Skeletal muscle tissue (tissue), 3 donors: ENCODE measurements at regions not wholly inside any gene's neighbourhood (a gene's known extent, or its start where the extent isn't known, plus 50 kb on each side); places are given as distances from the start of the nearest gene placed in this dataset.
"Not testable (repeated sequence)": the region's sequence is repeated elsewhere in the genome, so short reads cannot be mapped to it uniquely, and the experiment has no call there.

ENCODE experiments used
- H3K27ac ChIP-seq: one replicate; pipeline ENCODE4 v1.7.0; 2013; ENCODE audit warnings: mild to moderate bottlenecking, low read depth, low read length, inconsistent platforms
- H3K27me3 ChIP-seq, 3 donors: one replicate each; pipeline ENCODE4 v1.7.0; 2013; ENCODE audit warnings: low read length in 3 of 3; ENCODE audit not compliant: control insufficient read depth in 3 of 3, insufficient read depth in 3 of 3
- H3K36me3 ChIP-seq, 3 donors: one replicate each; pipeline ENCODE4 v1.7.0; 2013; ENCODE audit warnings: low read length in 3 of 3; ENCODE audit not compliant: control insufficient read depth in 3 of 3, insufficient read depth in 3 of 3
- H3K4me1 ChIP-seq, 3 donors: one replicate each; pipeline ENCODE4 v1.7.0; 2013; ENCODE audit warnings: low read length in 3 of 3, mild to moderate bottlenecking in 3 of 3; ENCODE audit not compliant: control insufficient read depth in 3 of 3, insufficient read depth in 3 of 3
- H3K4me3 ChIP-seq, 3 donors: one replicate each; pipeline ENCODE4 v1.7.0; 2013; ENCODE audit warnings: low read length in 3 of 3
- H3K9ac ChIP-seq, 3 donors: one replicate each; pipeline ENCODE4 v1.7.0; 2013; ENCODE audit warnings: low read length in 3 of 3, mild to moderate bottlenecking in 3 of 3, moderate library complexity in 2 of 3, low read depth in 1 of 3
- H3K9me3 ChIP-seq, 3 donors: one replicate each; pipeline ENCODE4 v1.7.0; 2013; ENCODE audit warnings: low read length in 3 of 3; ENCODE audit not compliant: control insufficient read depth in 3 of 3
- donor health status: Osteomylitis.

DNA sequence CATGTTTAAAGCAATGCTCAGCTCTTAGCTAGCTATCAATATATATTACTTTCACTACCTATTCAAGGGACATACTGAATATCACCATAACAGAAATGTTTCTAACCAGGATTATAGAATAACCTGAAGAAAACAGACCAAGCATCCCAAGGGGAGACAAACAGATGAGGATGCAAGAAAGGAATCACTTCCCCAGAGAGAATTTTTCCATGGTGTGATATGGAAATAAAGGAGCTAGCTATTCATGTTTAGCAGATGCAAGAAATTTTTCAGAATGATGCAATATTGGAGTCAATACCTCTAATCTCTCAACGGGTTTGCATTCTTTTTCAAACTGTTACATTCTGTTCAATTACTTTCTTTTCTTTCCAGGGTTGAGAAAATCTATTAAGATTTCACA, 538.9 kb upstream of the FLRT2 start:
- Histone ChIP-seq H3K36me3 (no peaks in the 10 kb centered on the region), H3K27me3 (no peaks in the 10 kb centered on the region), H3K9ac (no peak overlapping the region), H3K9me3 (no peaks in the 10 kb centered on the region), H3K27ac (no peak overlapping the region), H3K4me1 (no peaks in the 10 kb centered on the region), H3K4me3 (no peak overlapping the region)

DNA sequence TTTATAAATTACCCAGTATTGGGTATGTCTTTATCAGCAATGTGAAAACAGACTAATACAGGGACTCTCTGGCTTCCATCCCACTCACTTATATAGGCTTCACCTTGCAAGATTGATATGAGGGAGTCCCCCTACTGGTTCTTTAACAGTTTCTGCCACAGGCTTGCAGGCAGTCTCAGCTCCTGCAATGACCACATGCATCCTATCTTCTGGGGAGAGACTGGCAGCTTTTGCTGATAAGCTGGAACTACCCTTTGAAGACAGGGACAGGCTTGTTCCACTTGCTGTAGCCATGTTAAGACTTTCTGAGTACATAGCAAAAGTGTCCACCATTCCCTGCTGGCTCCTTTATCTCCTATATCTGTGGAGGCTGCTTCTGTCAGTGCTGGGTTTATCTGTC, 531.7 kb upstream of the FLRT2 start:
- Histone ChIP-seq H3K27ac (no peak overlapping the region), H3K4me1 (no peaks in the 10 kb centered on the region), H3K9me3 (no peaks in the 10 kb centered on the region), H3K9ac (no peak overlapping the region), H3K27me3 (no peaks in the 10 kb centered on the region), H3K4me3 (no peak overlapping the region), H3K36me3 (no peaks in the 10 kb centered on the region)

DNA sequence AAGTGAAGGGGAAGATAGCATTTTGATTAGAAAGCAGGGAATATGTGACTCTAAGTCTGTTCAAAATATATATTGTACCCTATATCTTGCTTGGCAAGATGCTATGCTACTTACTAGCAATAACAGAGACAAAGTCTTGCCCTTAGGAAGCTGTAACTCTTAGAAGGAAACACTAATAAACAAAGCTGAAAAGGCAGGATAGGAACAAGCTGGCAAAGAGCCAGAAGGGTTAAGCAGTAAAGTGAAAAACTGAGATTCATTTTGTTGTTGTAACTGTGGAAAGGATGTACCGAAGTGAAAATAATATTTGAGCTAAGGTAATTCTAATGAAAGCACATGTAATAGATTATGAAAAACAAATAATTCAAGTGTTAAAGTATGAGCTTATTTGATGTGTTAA, 527.1 kb upstream of the FLRT2 start:
- no peaks in the 10 kb centered on the region for H3K27me3 ChIP-seq
- no peak overlapping the region for H3K27ac ChIP-seq
- no peak overlapping the region for H3K9ac ChIP-seq
- no peaks in the 10 kb centered on the region for H3K9me3 ChIP-seq
- no peaks in the 10 kb centered on the region for H3K36me3 ChIP-seq
- H3K4me1 ChIP-seq, result no peaks in the 10 kb centered on the region
- no peak overlapping the region for H3K4me3 ChIP-seq

DNA sequence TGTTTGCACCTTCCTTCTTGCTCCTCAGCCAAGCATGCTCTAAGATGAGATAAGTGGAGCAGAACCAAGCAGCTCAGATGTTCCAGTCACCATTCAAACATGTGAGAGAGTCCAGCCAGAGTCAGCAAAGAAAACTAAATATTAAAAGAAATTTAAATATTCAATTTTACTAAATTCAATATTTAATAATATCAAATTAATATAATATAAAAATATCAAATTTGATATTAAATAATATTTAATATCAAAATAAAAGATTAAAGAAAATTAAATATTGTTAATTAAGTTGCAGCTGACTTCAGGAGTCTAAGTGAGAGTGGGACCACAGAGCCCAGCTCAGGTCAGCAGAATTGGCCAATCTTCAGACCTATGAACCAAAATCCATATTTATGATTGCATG, 526.1 kb upstream of the FLRT2 start:
- Histone ChIP-seq H3K27ac (no peak overlapping the region), H3K36me3 (no peaks in the 10 kb centered on the region), H3K4me1 (no peaks in the 10 kb centered on the region), H3K9me3 (no peaks in the 10 kb centered on the region), H3K27me3 (no peaks in the 10 kb centered on the region), H3K9ac (no peak overlapping the region), H3K4me3 (no peak overlapping the region)

DNA sequence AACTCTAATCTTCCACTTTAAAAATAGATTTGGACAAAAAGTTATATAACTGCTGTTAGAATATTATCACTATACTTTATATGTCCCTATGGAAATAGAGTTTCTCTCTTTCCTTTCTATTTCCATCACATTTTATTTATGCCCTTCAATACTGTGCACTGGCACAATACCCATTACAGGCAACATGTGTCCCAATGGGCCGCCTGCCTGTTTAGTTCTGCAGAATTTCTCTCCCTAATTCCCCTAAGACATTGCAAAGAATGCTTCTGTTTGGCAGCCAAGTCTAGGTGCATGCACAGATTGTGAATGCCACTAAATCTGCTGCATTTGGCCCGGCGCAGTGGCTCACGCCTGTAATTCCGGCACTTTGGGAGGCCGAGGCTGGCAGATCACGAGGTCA, 520.4 kb upstream of the FLRT2 start:
- no peak overlapping the region for H3K27ac ChIP-seq
- no peaks in the 10 kb centered on the region for H3K9me3 ChIP-seq
- no peak overlapping the region for H3K9ac ChIP-seq
- no peaks in the 10 kb centered on the region for H3K4me1 ChIP-seq
- no peak overlapping the region for H3K4me3 ChIP-seq
- no peaks in the 10 kb centered on the region for H3K27me3 ChIP-seq
- H3K36me3 ChIP-seq, result no peaks in the 10 kb centered on the region

DNA sequence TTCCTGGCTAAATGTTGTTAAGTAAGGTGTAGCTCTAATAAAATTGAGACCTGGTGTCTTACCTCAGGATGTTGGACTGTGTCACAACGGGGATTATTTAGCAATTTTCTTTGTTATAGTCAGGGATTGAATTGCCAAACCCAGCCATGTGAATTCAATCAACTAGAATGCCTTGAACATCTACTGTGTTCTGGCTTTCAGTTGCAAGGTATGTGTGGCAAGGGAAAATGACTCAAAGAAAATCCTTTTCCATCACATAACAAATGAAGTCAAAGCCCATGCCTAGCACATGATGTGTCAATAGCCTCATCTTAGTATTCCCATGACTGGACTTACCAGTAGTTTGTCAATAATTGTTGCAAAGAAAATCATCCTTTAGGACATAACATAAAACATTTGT, 519.8 kb upstream of the FLRT2 start:
- H3K36me3 ChIP-seq, result no peaks in the 10 kb centered on the region
- no peaks in the 10 kb centered on the region for H3K4me1 ChIP-seq
- H3K27ac ChIP-seq, result no peak overlapping the region
- no peaks in the 10 kb centered on the region for H3K27me3 ChIP-seq
- no peak overlapping the region for H3K9ac ChIP-seq
- no peak overlapping the region for H3K4me3 ChIP-seq
- H3K9me3 ChIP-seq, result no peaks in the 10 kb centered on the region

DNA sequence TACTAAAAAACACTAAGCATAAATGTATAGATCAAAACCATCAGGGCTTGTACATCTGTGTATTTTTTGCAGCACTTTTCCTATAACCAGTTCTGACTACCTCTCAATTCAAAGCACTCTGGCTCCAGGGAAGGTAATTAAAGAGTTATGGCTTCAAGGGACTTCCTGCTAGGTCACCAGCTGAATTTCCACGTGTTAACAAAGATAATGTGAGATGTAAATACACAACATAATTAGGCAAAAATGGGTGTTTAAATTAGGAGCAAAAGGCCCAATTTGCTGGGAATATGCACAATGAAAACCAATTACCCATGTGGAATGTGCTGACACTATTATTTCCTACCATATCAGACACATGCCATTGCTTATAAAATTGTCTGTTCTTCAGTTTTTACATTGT, 513.4 kb upstream of the FLRT2 start:
- no peaks in the 10 kb centered on the region for H3K27me3 ChIP-seq
- H3K27ac ChIP-seq, result no peak overlapping the region
- H3K4me1 ChIP-seq, result no peaks in the 10 kb centered on the region
- H3K9ac ChIP-seq, result no peak overlapping the region
- no peak overlapping the region for H3K4me3 ChIP-seq
- H3K9me3 ChIP-seq, result no peaks in the 10 kb centered on the region
- H3K36me3 ChIP-seq, result no peaks in the 10 kb centered on the region

DNA sequence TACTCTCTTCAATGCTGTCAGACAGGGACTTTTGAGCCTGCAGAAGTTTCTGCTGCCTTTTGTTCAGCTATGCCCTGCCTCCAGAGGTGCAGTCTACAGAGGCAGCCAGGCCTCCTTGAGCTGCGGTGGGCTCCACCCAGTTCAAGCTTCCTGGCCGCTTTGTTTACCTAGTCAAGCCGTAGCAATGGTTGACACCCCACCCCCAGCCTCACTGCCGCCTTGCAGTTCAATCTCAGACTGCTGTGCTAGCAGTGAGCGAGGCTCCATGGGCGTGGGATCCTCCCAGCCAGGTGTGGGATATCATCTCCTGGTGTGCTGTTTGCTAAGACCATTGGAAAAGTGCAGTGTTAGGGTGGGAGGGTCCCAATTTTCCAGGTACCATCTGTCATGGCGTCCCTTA, 506.1 kb upstream of the FLRT2 start:
- not testable (repeated sequence) for H3K27ac ChIP-seq, H3K36me3 ChIP-seq, H3K27me3 ChIP-seq, H3K4me1 ChIP-seq, H3K4me3 ChIP-seq, H3K9ac ChIP-seq, H3K9me3 ChIP-seq

DNA sequence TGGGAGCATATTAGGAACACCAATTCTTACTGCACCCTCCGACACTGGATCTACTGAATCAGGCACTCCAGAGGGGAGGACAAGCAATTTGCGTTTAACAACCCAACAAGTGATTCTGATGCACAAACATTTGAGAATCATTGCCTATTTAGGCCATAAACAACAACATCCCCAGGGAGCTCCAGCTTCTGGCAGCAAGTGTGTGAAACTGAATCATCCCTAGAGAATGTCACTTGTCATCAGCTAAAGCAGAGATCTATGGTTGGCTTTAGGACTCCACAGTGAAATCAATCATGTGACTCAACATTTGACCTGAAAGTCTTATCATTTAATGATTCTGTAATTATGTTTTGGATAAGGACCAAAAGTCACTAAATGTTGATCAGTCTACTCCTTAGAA, 505.0 kb upstream of the FLRT2 start:
- no peak overlapping the region for H3K4me3 ChIP-seq
- H3K9me3 ChIP-seq, result no peaks in the 10 kb centered on the region
- no peaks in the 10 kb centered on the region for H3K36me3 ChIP-seq
- no peaks in the 10 kb centered on the region for H3K27me3 ChIP-seq
- H3K4me1 ChIP-seq, result no peaks in the 10 kb centered on the region
- no peak overlapping the region for H3K27ac ChIP-seq
- H3K9ac ChIP-seq, result no peak overlapping the region

DNA sequence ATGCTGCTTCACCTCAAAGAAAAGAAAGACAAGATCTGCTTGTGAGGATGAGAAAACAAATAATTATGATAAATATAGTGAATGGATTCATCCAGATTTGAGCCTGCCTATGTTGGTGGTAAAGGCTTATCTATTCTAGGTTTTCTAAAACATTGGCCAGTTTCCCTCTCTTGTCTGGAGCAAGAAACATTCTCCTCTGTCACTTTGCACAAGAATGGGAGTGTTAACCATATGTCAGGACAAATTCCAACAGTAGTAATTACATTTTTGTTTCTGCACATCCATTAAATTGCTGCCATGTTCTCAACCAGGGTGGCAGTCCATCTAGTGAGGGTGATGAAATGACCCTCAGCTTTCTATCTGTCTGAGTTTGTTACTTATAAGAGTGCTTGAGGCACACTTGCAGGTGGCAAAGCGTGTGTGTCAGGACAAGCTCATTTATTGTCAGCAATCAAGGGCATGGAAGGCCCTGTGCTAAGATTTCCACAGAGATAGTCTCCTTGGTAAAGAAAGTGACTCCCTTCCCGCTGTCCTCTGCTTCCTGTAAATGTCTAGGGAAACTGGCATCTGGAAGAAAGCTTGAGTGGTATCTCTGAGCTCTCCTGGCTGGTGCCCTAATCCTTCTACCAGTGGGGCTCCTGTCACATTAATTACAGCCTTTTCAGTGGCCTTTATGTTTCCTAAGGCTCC, 502.1 kb upstream of the FLRT2 start:
- no peaks in the 10 kb centered on the region for H3K27me3 ChIP-seq
- no peak overlapping the region for H3K4me3 ChIP-seq
- no peaks in the 10 kb centered on the region for H3K9me3 ChIP-seq
- H3K27ac ChIP-seq, result no peak overlapping the region
- H3K4me1 ChIP-seq, result no peaks in the 10 kb centered on the region
- H3K36me3 ChIP-seq, result no peaks in the 10 kb centered on the region
- no peak overlapping the region for H3K9ac ChIP-seq

DNA sequence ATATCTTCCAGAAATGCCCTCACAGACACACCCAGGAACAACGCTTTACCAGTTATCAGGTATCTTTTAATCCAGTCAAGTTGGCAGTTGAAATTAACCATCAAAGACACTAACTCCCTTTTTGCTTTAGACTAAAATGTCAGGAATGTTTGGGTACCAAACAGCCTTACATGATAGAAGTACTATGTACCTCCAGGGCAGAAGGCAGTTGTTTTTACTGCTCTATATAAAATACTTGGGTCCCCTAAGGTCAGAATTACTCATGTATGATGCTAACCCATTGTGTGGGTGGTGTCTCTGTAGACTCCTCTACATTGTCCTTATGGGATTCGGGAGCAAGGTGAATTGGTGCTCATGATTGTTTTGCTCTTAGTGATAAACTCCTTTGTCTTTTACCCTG, 492.5 kb upstream of the FLRT2 start:
- Histone ChIP-seq H3K4me3 (no peak overlapping the region), H3K9ac (no peak overlapping the region), H3K27ac (no peak overlapping the region), H3K9me3 (no peaks in the 10 kb centered on the region), H3K36me3 (no peaks in the 10 kb centered on the region), H3K27me3 (no peaks in the 10 kb centered on the region), H3K4me1 (no peaks in the 10 kb centered on the region)
